PC-3 (cell line): ENCODE measurements at regions not wholly inside any gene's neighbourhood (a gene's known extent, or its start where the extent isn't known, plus 50 kb on each side); places are given as distances from the start of the nearest gene placed in this dataset.

Experiments used
- EZH2 ChIP-seq: fragments of 300-600 bp; sonication (generic); IDR thresholded peaks from one replicate; pipeline ENCODE4 v1.6.1; 2017; ENCODE audit warnings: antibody characterized with exemption, mild to moderate bottlenecking, low read length; ENCODE audit not compliant: unreplicated experiment
- TF ChIP-seq, protein P1 (sequence below): fragments of 300-600 bp; sonication (generic); conservative IDR thresholded peaks from 2 replicates; pipeline ENCODE4 v1.5.1; 2017; ENCODE audit warnings: antibody characterized with exemption, low read depth, mild to moderate bottlenecking, low read length

GRCh38 chr2:4445821-4446220 is 742.4 kb downstream of the DCDC2C start:
- no peak for TF ChIP-seq EZH2
- TF ChIP-seq, protein P1, sequence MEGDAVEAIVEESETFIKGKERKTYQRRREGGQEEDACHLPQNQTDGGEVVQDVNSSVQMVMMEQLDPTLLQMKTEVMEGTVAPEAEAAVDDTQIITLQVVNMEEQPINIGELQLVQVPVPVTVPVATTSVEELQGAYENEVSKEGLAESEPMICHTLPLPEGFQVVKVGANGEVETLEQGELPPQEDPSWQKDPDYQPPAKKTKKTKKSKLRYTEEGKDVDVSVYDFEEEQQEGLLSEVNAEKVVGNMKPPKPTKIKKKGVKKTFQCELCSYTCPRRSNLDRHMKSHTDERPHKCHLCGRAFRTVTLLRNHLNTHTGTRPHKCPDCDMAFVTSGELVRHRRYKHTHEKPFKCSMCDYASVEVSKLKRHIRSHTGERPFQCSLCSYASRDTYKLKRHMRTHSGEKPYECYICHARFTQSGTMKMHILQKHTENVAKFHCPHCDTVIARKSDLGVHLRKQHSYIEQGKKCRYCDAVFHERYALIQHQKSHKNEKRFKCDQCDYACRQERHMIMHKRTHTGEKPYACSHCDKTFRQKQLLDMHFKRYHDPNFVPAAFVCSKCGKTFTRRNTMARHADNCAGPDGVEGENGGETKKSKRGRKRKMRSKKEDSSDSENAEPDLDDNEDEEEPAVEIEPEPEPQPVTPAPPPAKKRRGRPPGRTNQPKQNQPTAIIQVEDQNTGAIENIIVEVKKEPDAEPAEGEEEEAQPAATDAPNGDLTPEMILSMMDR, result no peak
